B cell (primary cell): ENCODE measurements at regions not wholly inside any gene's neighbourhood (a gene's known extent, or its start where the extent isn't known, plus 50 kb on each side); places are given as distances from the start of the nearest gene placed in this dataset.

Experiments used
- EZH2 ChIP-seq: IDR thresholded peaks from 2 replicates; pipeline ENCODE4 v1.6.1; 2012; ENCODE audit warnings: borderline replicate concordance, low read depth, mild to moderate bottlenecking, moderate library complexity, low read length; ENCODE audit not compliant: insufficient read depth, poor library complexity, severe bottlenecking
- TF ChIP-seq, protein P1 (sequence below): fragments of 200-600 bp; IDR thresholded peaks from one replicate; pipeline ENCODE4 v1.8.0; 2022; ENCODE audit warnings: antibody characterized with exemption, mild to moderate bottlenecking

DNA sequence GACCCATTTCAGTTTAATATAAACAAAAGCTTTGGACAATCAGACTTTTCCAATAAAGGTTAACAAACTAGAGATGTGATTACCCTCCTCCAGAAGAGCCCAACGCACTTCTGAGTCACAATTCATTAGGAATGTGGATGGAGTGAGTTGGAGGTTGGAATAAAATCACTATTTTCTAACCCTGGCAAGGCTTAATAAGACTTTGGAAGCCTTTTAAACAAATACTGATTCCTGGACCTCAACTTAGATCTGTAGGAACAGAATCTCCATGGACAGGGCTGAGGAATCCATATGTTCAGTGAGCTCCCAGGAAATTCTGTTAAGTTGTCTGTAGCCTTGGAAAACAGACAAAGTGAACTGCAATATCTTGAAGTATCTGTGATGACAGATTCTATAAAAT is 233.5 kb upstream of the ELL2 start:
- TF ChIP-seq, protein P1, sequence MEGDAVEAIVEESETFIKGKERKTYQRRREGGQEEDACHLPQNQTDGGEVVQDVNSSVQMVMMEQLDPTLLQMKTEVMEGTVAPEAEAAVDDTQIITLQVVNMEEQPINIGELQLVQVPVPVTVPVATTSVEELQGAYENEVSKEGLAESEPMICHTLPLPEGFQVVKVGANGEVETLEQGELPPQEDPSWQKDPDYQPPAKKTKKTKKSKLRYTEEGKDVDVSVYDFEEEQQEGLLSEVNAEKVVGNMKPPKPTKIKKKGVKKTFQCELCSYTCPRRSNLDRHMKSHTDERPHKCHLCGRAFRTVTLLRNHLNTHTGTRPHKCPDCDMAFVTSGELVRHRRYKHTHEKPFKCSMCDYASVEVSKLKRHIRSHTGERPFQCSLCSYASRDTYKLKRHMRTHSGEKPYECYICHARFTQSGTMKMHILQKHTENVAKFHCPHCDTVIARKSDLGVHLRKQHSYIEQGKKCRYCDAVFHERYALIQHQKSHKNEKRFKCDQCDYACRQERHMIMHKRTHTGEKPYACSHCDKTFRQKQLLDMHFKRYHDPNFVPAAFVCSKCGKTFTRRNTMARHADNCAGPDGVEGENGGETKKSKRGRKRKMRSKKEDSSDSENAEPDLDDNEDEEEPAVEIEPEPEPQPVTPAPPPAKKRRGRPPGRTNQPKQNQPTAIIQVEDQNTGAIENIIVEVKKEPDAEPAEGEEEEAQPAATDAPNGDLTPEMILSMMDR: no peak
- TF ChIP-seq EZH2: no peak
